GM12892 (cell line): ENCODE measurements at regions not wholly inside any gene's neighbourhood (a gene's known extent, or its start where the extent isn't known, plus 50 kb on each side); places are given as distances from the start of the nearest gene placed in this dataset.

Experiments used
- POLR2A ChIP-seq: IDR thresholded peaks from 2 replicates; pipeline ENCODE4 v1.6.1; 2011; ENCODE audit warnings: low read depth, low read length, control low read depth
- POLR2AphosphoS5 ChIP-seq: IDR thresholded peaks from 2 replicates; pipeline ENCODE4 v1.6.1; 2011; ENCODE audit warnings: low read depth, low read length, control low read depth
- TAF1 ChIP-seq: IDR thresholded peaks from 2 replicates; pipeline ENCODE4 v1.6.1; 2011; ENCODE audit warnings: low read depth, mild to moderate bottlenecking, control low read depth, low read length, borderline replicate concordance

DNA sequence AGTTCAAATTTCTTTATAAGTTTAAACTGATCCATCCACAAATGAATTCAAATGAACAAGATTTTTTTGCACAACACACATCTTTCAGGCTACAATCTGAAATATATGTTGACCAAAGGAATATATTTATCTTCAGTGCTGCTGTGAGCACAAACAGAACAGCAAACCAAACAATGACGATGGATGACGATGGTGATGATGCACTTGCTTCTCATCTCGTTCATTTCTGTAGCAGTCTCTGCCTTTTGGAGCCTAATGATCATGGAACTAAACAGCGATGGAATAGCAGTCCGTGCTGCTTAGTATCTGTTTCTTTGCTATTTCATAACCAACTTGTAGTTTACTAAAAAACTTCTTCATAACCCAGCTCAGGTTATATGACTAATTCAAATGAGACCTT is 220.7 kb upstream of the BLID start:
- TF ChIP-seq POLR2AphosphoS5 (no peak), POLR2A (no peak), TAF1 (no peak)
